Activated CD4-positive, alpha-beta T cell treated with anti-CD3 and anti-CD28 coated beads for 48 hours (primary cell): ENCODE measurements at regions not wholly inside any gene's neighbourhood (a gene's known extent, or its start where the extent isn't known, plus 50 kb on each side); places are given as distances from the start of the nearest gene placed in this dataset.

Experiments
- DNase-seq: peaks from one replicate; pipeline ENCODE4 v3.0.0-alpha.2; 2020

DNA sequence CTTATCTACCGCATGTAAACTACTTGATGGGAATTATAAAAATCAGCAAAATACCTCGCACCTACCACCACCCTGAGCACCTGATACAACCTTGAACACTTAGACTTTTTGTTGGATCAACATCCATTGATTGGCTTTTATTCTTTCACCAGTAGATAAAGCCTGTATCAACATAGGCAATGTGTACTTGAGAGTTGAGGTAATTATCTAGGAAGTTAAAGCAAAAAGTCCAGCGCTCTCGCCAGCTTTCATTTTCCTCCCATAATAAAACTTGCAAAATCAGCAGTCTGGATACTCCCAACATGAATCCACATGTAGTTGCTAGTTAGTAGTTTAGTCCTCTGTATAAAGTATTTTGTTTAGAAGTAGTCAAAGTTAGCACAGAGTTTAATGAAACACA, 132.0 kb upstream of the PRDM1 start:
- no peak for DNase-seq

DNA sequence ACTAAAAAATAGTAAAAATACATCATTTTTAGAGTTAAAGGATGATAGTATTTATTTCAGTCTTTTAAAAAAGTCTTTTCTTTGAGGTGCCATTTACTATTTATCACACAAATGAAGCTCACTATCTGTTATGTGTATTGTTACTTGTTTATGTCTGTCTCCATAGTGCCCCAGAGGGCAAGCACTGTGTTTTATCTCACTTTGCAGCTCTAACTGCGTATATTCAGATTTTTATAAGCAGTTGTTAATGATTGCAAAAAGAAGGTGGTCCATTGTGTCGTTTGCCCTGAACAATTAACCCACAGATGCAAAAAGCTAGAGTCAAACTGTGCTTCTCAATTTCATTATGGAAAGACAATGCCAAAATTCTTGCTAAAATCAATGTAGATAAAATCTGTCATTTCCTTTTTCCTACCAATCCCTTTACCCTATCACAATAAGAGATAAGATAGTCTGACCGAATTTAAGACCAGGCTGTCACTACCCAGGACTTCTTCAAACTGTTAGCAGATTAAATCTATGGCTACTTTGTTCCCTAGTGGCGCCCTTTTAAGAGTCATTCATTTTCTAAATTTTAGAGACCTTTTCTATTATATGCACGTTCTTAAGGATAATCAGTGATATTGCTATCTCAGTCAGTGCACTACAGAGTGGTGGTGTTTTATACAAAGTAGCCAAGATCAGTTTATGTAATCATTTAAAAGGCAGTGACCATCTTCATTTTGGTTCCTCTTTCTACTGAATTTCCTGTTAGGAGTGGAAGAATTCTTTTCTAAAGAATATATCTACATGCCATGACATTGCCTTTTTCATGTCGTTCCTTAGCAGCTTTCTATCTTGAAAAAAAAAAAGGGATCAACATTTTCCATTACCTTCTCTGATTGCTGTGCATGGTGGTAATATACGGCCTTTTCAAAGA, 133.1 kb upstream of the PRDM1 start:
- no peak for DNase-seq

DNA sequence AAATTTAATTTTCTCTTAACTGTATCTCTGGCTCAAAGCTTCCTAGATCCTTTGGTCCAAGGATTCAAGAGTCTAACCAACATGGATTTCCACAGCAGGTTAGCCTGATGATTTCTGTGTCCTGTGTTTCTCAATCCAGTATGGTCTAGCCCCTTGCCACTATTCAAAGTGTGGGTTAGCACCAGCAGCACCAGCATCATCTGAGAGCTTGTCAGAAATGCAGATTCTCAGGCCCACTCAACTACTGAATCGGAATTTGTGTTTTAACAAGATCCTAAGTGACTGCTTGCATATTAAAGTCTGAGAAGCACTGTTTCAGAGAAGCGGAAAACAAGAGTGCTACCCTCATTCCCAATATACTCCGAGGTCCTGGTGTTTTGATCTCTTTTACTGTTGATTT, 133.8 kb upstream of the PRDM1 start:
- no peak for DNase-seq

DNA sequence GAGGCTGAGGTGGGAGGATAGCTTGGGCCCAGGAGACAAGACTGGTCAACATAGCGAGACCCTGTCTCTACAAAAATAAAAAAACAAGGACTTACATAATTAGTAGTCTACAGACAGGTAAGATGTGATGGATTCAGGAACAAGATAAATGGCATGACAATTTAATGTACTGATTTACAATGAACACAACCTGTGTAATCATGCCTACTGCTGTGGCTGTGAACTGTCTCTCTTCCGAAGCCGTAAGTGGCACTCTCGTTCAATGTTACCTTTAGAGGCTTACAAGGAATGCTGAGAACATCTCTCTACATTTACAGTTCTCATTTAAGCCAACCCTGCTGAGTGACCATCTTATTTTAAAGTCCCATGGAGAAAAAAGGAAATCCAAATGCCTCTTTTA, 134.8 kb upstream of the PRDM1 start:
- DNase-seq: no peak

DNA sequence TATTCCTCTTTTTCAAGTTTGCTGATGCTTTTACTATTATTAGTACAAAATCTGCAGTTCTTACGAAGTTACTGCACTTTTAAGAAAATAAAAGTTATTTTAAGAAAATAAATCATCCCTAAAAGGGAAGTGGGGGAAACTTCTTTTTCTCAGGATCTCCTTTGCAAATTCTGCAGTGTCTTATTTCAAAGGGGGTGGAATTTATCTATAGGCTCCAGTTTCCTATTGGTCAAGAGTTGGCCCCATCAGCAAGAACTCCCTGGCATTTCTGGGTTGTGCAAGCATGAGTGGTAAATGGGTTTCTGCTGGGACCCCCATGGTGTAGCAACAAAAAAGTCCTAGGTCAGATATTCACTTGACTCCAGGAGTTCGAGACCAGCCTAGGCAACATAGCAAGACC, 136.3 kb upstream of the PRDM1 start:
- no peak for DNase-seq

DNA sequence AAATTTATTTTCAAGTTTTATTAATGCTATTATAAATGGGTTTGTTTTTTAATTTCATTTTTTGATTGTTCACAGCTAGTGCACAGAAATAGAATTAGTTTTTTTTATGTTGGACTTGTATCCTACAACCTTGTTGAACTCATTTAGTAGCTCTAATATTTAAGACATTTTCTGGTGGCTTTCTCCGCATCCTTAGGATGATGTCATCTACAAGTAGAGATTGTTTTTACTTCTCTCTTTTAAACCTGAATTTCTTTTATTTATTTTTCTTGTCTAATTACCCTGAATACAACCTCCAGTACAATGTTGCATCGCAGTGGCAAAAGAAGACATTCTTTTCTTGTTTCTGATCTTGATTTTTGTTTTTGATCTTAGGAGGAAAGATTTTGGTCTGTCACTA, 142.6 kb upstream of the PRDM1 start:
- no peak for DNase-seq

DNA sequence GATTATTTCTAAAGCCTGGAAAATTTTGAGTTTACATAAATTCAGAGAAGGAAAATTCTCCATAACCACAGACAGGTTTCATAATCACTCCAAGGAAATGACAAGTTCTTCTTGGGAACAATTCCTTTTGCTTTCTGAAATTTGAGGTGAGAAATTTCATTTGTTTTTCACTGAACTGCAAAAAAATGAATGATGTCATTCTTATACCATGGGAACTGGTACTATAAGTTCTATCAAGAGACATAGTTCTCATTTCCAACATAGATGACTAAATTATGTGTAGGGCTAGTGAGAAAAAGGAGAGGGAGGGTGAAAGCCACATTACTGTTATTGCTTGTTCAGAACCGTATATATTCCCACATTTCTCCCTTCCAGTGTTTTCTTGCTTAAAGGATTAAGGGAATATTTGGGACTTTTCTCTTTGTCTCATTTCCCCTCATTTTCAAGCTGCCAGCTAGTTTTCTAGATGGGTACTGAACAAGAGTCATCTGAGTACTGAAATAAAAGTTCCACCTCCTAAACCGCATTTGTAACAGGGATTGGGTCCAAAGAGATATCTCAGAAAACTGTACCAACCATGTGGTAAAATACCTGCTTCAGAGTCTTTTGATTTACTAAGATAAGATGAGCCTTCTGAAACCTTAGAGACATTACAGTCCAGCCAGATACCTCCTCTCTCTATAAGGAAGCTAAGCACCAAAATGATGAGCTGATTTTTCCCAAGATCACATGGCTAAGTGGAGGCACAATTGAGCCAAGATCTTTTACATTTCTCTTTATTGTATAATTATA, 144.3 kb upstream of the PRDM1 start:
- DNase-seq: no peak

DNA sequence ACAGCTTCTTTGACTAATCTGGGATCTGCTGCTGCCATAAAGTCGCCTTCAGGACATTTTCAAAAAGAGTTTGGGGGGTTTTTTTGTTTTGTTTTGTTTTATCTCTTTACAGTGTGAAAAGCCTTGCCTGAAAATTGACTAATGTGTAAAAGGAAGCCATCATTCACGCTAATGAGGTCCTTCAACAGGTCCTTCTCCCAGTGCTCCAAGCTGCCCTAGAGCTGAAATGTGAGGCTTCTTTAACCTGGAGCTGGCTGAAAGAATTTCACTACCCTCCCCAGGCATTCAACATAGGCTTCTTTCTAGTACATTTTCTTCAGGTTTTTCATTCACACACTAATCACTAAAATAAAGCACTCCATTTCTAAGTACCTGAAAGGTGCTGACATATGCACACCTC, 145.1 kb upstream of the PRDM1 start:
- no peak for DNase-seq

DNA sequence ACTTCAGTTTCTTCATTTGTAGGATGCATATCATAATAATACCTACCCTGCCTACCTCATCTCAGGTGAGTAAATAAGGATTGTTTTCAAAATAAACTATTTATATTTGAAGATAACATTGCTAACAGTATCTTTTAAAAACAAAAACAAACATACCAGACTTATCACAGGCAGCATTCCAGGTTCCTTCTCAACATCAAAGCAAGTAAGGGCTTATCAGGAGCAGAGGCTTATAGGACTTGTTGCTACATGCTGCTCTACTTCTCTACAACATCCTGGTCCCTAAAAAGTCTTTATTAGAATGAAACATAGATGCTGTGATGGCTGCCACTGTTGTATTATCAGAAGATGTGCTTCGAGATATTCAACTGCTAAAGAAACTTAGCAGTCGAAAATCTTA, 149.2 kb upstream of the PRDM1 start:
- DNase-seq: no peak

DNA sequence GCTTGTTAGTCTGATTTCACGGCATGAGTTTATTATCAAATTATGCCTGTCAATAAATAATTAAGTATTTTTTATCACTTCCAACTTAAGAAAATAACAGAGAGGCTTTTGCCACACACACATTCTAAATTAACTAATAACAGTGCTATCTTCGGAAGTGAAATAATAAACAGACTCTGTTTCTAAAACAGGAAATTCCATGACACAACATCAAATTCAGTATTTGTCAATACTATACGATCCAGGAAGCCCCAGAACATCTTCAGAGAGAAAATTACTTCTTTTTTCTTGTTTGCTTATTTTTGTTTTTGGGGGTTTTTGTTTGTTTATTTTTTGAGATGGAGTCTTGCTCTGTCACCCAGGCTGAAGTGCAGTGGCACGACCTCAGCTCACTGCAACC, 150.7 kb upstream of the PRDM1 start:
- no peak for DNase-seq

DNA sequence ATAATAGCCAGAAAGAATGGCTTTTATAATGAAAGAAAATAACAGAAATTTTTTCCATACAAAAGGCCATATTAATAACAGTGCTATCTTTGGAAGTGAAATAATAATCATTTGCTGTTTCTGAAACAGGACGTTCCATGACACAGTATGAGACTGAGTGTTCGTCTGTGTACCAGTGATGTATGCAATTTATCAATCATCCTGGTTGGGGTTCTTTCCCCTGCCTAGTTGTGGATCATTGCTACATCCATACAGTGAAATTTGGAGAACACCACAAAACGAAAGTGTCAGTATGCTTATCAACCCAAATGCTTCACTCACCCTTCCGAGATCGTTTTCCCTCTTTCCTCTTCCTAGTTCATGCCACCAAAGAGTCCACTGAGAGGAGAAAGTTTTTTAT, 151.4 kb upstream of the PRDM1 start:
- no peak for DNase-seq

DNA sequence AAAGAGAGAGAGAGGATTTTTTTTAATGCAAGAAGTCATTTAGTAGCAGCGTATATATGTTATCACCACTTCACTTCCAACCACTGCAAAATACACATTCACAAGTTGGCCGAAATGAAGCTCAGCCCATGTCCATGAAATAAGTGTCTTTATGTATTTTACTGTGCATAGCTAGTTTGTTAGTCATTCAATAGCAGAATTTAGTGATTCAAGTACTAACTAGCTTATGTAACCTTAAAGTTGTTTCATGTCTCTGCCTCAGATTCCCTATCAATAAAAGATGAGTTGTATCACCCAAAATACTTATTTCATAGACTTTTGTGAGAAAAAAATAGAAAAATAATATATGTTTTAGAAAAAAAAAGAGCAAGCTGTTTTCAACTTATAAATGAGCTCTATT, 153.7 kb upstream of the PRDM1 start:
- no peak for DNase-seq

DNA sequence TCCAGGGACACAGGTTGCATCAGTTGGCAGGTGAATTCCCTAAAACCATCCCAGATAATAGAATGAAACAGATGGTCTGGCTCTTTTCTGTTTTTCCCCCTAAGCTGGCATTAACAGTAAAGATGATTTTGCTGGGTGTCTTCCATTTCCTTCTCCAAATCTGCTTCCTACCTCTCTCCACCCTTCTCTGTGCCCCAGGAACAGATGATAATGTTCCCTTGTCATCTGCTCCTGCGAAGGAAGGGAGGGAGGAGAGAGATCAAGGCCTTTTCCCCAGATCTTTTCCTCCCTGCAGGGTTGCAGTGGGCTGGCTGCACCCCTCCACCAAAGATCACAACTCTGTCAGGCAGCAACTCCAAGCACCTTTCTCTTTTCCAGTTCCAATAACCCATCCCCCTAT, 156.5 kb upstream of the PRDM1 start:
- no peak for DNase-seq

DNA sequence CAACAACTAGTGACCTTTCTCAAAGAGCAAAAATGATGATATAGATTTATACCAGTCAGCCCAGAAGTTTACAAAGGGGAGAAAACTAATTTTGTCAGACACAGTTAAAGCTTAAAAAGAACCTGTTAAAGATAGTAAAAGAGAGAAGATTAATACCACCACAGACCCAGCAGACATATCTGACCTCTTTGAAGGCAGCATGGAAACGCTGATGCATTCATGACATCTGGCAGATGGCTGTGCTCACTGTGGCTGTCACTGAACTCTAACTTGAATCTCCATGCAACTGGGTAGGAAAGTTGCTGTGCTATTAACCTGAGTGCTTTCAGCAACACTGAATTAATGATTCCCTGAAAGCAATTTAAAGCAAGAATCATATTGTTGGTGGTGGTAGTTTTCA, 159.8 kb upstream of the PRDM1 start:
- no peak for DNase-seq

DNA sequence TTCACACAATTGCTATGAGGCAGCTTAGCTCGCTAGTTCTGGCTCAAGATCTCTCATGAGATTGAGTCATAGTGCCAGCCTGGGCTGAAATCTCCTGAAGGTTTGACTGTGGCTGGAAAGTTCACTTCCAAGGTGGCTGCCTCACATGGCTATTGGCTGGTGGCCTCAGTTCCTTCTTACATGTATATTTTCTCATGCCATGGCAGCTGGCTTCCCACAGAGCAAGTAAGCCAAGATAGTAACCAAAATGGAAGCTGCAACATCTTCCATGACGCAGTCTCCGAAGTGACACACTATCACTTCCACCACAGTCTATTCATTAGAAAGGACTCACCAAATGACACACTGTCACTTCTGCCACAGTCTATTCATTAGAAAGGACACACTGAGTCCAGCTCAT, 160.4 kb upstream of the PRDM1 start:
- DNase-seq: no peak

DNA sequence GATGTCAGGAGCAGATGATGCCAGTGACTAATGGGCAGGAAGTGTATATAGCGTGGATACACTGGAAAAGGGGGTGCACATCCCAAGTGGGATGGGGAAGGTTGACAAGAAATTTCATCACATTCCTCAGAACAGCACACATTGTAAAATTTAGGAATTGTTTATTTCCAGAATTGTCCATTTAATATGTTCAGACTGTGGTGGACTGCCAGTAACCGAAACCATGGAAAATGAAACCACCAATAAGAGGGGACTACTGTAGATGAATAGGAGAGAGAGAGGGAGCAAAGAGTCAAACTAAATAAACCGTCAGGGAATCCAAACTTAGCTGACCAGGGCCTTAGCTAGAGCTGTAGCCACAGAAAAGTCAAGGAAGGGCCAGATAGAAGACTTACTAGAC, 164.4 kb upstream of the PRDM1 start:
- no peak for DNase-seq

DNA sequence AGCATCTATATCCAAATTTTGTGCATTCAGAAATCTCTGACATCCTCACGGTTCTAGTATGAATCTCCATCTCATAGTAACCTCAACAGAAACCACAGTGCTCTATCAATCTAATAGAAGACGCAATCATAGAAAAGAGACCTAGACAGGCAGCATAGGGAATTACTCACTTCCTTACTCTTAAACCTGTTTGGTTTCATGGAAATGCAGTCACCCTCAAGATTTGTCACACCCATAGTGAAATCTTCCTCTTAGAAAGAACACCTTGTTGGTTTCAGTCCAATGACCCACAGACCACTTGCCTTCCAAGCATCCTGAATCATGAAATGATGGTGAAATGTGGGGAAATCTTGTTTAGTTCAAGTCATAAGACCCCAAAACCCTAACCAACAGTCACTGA, 166.1 kb upstream of the PRDM1 start:
- DNase-seq: no peak

DNA sequence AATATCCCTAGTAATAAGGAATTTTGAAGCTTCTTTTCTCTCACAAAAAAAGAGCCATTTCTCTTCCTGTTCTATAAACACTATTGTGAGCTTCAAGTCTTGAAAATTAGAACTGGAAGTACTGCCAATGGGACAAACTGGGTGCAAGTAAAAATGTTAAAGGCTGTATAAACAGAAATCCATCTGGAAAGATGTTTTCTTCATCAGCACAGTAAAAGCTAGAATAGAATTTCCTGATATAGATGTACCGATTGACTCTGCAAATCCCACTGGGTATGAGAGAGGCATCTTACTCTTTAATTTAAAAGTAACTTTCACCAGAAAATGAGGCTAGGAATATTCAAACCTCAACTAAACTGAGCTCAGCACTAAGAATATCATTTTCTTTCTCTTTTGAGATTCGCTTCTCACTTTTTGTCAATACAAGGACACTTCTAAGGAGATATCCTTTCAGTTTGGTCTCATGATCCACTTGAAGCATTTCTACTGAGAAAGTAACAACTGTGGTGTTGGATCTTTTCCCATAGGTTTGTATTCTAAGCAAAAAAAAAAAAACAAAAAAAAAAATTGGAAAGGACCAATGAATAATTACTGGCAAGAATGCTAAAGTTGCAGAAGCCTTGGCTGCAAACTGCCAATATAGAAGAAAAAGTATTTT, 169.0 kb upstream of the PRDM1 start:
- DNase-seq: no peak

DNA sequence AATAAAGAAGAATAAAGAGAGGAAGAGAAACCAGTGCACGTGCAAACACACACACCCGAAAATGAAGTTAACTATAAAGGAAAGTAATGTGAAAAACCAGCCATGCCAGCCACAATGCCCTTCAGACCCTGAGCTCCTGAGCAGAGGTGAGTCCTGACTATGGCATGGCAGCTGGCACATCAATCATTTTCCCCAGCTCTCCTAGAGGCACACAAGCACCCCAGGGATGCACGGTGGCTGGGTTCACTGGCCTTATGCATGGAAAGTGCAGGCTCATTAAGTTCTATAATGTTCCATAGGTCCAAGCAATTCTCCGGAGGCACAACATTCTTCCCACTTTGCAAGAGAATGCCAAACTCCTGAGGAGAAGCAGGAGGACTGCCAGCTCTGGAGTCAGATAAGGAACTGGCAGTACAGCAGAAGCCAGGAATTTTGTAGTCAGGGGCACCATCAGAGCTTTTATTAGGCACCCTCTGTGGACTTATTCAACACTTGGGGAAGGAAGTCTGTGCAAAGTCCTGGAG, 175.0 kb upstream of the PRDM1 start:
- no peak for DNase-seq

DNA sequence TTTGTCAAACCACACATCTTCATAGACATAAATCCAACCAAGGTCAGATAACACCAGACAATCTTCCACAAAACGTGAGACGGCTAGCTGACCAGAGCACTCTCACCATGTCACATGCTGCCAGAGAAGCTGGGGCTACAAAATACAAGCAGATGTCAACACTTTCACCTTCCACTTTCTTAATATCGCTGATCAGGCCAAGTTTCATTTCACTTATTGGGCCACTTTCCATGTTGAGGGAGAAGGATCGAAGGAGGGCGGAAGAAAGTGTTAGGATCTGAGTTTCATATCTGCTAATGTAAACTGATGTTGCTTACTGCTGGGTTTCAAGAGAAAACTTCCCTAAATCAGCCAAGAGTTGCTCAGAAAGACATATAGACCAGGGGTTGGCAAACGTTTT, 177.0 kb upstream of the PRDM1 start:
- DNase-seq: no peak

DNA sequence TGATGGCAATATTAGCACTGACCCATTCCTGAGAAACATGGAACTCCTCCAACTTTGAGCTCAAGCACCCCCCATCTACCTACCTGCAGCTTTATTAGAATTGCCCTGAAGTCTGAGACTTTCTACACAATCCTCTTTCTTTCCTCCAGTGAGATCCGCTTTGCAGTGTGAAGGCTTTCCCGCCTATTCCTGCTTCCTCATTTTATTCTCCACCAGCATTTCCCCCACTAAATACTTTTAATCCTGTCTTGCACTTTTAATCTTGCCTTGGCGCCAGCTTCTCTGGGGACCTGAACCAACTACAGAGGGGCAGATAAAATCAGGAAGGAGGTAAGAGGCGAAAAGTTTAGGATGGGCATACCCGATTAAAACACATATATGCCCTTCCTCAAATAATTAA, 178.1 kb upstream of the PRDM1 start:
- DNase-seq: no peak

DNA sequence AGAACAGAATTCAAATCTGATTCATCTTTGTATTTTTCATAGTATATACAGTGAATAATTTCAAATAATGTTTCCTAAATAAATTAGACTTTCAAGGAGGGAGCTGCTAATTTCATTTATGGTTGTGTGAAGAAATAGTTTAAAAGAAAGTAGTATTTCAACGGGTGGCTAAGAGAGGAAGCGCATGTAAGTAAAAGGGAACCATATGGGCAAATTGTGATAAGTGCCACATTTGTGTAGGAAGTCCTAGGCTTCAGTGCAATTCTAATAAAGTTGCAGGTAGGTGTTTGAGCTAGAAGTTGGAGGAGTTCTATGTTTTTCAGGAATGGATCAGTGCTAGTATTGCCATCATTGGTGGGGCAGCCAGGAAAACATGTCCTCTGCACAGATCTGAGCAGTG, 178.8 kb upstream of the PRDM1 start:
- no peak for DNase-seq

DNA sequence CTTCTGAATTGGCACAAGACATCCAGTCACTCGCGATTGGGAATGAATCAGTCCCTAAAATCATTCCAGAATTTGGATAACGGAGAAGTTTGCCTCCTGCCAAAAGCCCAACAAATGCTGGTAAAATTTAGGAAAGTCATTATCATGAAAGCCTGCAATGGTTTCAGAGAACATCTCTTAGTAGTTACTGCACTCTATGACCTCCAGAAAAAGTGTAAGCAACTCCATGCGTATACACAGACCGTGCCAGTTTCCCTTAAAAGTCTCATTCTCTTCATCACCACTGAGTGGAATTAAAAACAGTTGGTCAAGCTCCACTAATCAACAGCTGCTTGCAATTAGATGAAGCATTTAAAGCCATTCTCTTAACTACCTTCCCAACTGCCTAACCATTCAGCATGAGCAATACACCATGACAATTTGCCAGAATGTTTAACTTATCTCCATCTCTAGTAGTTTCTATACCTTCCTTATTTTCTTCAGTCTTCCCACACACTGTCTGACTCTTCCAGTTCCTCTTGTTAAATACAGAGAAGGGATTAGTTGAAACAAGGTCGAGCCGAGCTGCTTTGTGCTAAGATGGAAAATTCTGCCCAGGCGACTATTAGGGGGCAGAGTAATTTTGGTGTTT, 183.6 kb upstream of the PRDM1 start:
- DNase-seq: no peak
